Kasumi-1 (cell line): ENCODE measurements at regions not wholly inside any gene's neighbourhood (a gene's known extent, or its start where the extent isn't known, plus 50 kb on each side); places are given as distances from the start of the nearest gene placed in this dataset.

Experiments
- DNase-seq, 2 experiments: peaks; one replicate each; lab custom pipeline; 2025; lab: John Stamatoyannopoulos, UW

DNA sequence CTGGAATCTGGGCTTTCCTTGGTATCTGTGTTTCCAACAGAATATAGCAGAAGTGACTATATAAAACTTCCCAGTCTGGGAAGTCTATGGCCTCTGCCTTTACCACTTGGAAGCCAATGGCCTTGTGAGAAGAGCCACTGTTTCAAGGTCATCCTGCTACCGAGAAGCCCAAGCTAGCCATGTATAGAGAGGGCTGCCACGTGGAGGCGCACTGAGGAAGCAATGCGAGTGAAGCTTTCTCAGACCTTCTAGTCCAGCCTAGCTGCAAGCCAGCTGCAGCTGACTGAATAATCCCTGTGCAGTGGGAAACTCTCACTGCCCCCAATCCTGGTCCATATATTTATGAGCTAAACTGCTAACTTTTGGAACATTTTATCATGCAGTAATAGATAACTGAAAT is 661.8 kb upstream of the RIOK2 start:
- DNase-seq = no peak

DNA sequence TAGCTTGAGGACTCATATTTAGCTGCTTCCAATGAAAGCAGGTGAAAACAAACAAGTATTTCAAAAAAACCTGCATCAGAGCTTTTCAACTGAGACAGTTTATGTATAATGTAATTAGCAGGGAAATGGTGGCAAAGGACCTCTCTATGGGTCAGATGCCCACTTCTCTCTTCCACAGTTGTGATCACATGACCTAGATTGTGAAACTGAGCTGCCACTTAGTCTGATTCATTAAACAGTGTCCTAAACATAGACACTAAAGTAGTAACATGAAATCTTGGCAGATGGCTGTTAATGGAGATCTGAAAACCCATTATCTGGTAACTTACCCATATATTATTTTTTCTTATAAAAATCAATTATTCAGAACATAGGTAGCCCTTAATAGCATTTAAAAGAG is 663.6 kb upstream of the RIOK2 start:
- DNase-seq = no peak

DNA sequence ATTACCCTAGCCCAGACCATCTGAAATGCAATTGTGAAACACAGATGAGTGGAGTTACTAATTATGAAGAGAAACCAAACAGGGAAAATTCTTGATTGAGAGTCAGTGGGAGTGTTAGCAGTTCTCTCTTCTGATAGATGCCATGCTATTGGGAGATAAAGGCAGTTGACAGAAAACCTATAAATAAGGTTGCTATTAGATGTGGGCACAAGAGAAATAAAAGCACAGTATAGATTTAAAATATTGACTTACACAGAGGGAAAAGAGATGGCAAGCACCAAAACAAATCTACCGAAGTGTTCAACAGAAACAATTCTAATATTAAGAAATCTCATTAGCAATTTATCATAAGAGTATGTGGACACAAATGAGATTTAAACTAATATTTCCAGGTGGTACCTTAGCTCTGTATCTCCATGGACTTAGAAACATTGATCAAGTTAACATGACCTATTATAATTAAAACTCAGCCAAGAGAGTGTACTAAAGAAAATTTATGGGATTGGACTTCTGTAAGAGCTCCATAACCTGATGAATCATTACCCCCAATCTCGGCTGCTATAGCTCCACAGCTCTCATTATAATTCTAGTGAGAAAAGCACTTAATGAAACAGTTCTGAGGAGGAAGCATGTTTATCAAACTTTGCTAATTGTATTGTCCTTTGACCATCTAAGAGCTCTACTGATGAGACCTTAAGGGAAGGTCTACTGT is 665.0 kb upstream of the RIOK2 start:
- DNase-seq = no peak

DNA sequence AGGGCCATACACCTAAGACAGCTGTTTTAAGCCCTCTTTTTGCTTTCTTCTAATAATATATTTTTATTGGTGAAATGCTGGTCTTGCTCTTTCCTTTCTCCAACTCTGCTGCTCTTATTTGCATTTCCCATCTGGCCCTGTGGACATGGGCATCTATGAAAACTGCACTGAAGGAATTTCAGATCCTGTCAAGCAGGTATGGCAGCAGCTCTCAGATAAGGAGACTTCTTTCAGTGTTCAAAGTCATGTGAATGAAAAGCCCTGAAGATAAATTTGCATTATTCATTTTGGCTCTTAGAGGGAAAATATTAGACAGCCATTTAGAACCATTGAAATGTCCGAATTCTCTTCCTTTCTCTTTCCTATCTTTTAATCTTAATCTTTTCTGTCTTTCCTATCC is 668.0 kb upstream of the RIOK2 start:
- no peak for DNase-seq

DNA sequence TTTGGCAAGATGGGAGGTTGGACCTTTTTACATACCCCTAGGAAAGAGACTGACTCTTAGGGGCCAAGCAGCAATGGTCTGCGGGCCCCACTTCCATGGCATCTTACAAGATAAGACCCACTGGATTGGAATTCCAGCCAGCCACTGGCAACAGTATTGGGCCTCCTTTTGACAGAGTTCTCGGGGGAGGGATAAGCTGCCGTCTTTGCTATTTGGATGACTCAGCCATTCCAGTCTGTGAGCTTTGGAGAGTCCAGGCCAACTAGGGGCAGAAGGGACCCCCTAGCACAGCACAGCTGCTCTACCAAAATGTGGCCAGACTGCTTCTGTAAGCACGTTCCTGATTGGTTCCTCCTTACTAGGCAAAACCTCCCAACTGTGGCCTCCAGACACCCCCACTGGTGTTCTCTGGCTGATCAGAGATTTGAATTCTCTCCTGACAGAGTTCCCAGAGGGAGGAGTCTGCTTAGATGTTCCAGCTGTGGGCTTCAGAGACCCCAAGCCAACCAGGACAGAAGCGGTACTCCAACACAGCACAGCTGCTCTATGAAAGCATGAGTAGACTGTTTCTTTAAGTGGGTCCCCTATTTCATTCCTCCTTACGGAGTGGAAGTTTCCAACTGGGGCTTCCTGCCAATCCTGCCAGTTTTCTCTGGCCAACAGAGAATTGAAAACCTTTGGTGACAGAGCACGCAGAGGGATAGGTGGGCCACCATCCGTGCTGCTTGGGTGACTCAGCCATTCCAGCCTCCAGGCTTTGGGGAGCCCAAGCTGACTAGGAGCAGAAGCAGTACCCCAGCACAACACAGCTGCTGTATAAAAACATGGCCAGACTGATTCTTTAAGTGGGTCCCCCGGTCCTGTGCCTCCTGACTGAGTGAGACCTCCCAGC is 672.1 kb upstream of the RIOK2 start:
- DNase-seq = no peak

DNA sequence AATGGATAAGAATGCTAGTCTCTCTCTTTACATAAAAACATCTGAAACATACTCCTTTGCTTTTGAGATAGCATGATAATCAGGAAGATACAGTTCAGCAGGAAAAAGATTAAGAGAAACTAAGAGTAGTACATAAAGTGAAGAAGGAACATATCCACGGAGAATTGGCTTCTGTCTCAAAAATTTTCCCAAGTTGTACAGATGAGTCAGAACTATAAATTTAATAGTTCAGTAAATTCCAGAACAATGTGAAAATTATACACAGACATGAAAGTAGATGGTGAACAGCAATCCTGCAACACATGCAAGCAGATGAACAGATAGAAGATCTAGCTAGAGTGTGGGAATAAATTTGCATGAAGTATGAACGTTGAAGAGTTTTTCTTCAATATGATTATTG is 691.4 kb upstream of the RIOK2 start:
- no peak for DNase-seq

DNA sequence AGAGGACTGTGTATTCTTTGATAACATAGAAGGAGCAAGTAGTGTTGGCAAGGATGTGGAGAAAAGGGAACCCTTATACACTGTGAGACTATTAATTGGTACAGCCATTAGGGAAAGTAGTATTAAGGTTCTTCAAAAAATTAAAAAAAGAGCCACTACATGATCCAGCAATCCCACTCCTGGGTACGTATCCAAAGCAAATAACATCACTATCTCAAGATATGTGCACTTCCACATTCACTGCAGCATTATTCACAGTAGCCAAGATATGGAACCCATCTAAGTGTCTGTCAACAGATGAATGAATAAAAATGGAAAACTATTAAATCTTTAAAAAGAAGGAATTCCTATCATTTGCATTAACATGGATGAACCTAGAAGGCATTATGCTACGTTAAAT is 693.2 kb upstream of the RIOK2 start:
- no peak for DNase-seq

DNA sequence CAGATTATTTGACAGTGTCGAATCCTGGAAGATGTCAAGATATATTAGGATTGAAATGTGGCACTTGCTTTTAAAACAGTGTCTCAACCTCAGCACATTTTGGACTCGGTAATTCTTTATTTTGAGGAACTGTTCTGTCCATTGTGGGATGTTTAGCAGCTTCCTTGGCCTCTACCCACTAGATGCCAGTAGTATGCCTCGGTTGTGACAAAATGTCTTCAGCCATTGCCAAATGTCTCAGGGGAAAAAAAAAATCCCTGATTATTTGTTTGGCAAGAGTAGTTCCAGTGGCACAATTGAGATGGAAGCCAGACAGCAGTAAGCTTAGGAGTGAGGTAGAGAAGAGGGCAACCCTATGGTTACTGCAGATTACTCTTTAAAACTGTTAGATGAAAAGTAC is 694.5 kb upstream of the RIOK2 start:
- no peak for DNase-seq

DNA sequence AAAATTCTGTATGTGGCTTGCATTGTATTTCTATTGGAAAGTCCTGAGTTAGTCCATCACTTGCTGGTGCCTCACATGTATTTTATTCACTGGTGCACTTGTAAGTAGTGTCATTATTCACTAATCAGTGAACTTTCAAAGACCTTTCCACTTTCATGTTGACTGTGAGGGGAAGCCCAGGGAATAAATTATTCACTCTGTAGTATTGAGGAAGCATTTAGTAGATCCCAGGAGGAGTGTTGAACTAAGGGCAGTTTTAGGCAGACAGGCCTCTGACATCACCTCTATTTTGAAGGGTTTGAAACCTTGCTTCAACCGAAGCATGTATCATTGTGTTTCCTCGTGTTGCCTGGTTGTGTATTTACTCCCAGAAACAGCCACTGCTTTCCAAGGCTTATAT is 705.4 kb upstream of the RIOK2 start:
- no peak for DNase-seq

DNA sequence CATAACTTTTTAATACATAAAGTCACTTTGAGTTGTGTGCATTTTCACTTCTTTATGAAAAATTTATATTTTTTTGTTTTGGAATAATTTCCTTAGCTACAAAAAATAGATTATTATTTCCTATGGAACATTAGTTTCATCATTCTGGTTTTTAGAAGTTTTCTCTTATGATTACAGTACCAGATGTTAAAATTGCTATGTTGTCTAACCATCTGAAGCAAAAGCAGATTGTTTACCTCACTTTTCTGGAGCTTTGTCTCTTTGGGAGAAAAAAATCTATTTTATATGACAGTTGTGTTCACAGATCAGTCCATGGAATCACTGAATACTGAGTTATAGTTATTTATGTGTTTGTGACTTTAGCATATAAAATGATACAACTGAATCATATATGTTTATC is 708.9 kb upstream of the RIOK2 start:
- no peak for DNase-seq

DNA sequence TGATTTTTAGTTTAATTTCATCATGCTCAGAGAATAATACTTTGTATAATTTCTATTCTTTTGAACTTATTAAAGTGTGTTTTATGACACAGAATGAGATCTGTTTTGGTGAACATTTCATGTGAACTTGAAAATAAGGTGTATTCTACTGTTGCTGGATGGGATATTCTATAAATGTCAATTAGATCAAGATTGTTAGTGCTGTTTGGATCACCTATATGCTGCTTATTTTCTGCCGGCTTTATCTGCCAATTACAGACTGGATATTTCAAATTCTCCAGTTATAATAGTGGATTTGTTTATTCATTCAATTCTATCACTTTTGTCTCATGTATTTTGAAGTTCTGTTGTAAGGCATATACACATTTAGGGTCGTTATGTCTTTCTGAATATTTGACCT is 720.7 kb upstream of the RIOK2 start:
- DNase-seq = no peak

DNA sequence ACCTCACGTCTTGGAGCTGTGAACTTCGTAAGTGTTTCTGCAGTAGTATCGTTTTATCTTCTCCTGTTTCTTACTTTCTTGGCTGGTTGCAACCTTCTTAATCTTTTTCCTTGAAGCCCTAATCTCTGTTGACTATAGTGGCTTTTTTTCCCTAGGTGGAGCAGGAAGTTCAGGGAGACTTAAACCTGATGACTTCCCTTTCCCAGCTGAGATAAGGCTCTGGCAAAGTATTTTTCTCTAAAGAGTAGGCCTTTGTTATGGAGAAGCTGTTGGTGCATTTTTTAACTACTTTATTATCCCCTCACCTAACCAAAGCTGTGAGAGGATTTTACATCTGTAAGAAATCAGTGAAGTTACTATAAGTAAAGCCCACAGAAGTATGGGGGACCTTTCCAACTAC is 723.1 kb upstream of the RIOK2 start:
- DNase-seq = no peak

DNA sequence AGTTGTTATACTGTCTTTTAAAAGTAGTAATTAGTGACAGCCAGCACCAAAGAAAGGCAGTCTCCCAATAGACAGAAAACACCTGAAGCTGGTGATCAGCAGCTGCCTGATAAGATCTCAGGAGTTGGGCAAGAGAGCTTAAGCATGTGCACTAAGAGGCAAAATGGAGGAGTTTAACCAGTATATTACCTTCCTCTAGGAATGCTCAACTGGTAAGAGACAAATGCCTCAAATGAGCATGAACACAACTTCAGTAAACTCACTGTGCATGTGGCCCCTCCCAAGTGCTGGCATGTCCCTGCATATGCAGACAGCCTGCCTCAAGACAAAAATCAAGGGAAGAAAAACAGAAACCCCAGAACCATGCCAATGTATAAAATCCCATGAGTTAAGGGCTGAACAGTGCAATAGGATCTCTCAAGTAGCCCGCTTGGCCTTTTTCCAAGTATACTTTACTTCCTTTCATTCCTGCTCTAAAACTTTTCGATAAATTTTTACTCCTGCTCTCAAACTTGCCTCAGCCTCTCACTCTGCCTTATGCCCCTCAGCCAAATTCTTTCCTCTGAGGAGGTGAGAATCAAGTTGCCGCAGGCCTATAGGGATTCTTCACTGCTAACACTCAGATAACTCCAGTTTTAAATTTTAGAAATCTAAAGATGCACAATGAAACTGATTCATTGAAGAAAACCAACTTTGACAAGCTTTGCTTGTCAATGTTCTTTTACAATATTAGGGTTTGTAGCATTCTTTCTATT is 724.8 kb upstream of the RIOK2 start:
- DNase-seq = no peak

DNA sequence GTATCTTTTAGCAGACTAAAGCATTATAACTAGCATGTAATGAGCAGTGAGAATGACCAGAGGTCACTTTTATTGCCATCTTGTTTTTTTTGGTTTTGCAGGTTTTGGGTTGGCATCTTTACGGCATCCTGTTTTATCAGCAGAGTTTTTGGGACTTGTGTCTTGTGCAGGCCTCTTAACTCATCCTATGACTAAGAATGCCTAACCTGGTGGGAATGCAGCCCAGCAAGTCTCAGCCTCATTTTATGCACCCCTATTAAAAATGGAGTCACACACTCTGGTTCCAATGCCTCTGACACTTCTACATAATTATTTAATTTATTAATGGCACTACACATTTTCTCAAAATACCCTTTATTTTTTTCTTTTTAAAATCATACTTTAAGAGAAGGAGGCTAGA is 726.5 kb upstream of the RIOK2 start:
- DNase-seq = no peak

DNA sequence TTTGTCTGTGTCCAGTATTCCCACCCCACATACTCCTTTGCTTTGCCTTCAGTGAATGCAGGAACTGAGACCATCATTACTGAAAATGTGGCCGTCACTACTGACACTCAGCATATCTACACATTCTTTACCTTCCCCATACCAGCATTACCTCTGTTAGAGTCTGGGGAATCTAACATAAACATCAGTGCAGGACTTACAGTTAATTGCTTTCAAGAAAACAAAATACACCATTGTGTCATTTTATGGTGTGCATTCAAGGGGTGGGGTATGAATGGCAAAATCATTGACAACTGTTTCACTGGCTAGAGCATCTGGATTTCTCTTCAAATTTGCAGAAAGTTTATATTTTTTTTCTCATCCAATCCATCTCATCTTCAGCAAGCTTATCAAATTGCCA is 731.4 kb upstream of the RIOK2 start:
- DNase-seq = no peak

DNA sequence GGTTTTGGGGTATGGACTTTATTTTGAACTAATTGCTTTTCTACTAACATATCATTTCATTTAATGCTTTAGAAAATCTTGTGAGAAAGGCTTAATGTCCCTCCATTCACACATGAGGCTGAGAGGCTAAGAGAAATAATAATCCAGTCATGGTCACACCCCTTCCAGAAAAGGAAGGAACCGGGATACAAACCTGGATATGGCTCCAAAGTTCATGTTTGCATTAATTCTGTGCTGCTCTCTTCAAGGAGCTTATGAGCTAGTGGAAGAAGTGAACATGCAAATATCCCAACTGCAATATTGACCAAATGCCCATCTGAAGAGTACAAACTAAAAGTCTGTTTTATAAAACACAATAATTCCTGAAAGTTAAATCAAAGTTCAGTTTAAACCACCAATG is 732.1 kb upstream of the RIOK2 start:
- DNase-seq = no peak

DNA sequence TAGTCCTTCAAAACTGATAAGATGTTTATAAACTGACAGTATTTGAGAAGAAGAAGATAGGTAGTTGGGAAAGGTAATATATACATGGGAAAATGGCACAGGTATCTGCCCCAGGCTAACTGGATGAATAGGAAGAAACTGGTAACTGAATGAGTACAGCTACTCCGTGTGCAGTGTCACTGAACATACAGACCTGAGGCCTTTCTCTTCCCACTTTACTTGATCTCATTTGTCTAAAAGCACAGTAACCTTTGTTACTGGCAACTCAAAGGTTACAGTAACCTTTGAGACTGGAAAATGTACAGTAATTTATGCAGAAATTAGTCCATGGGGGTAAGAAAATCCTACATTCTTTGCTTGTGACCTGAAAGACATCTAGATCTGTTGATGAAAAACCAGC is 735.0 kb upstream of the RIOK2 start:
- no peak for DNase-seq

DNA sequence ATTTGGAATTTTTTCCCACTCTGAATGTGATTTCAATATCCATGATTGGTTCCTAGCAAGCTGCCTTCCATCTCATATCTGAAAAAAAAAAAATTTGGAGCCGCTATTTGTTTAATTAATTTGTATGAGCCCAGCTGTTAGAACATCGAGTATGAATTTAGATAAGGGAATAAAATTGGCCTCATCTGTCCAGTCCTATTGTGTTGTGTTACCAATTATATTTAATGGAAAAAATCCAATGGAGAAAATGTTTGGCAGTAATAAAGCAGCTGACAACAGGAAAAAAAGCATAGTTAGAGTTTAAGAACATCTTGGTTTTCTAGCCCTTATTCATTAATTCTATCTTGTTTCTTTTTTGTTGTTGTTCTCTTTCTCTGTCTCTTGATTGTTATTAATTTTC is 735.6 kb upstream of the RIOK2 start:
- DNase-seq = no peak

DNA sequence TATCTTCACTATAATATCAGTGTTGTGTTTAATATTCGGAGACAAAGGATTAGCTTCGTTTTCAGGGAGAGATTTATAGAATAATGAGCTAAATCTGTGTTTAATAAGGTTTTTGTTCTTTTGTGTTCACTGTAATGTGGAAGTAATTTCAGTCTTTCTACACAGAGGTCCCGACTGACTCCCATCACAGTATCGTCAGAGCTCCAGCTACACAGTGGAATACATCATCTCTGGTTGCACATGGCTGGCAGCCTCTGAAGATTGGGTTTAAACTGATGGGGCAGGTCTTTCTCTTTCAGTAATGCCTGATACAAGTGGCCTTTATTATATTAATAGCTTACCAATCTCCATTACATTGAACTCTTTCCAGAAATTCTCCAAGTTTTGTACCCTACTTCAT is 736.7 kb upstream of the RIOK2 start:
- no peak for DNase-seq

DNA sequence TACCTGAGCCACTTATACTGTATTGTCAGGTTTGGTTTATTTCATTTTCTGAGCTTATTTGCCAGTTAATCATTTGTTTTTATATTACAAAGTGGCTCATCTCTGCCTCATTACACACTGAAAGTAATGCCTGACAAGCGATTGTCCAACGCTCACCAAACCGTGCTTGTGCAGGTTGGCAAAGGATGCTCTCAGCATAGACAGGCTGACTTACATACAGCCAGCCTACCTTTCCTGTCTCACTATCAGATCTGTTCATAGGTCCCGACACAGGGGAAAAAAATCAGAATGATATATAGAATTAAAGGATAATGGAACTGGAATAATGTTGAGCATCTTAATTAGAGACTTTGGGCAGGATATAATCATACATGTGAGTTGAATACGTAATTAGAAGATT is 739.7 kb upstream of the RIOK2 start:
- no peak for DNase-seq

DNA sequence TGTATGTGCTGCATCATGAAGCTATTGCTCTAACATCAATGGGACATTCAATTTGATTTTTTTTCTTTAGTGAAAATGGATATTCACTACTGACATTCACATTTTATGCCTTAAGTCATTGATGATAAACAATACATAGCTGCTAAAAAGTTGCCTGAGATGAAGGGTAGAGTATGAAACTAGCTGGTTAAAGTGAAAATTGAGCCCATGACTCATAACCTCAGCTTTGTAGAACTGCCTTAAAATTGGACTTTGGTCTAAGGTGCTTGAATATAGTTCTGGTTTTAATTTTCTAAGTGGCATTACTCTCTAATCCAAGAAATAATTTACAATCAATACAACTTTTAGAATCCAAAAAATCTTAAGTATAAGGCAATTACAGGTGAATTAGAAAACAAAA is 740.4 kb upstream of the RIOK2 start:
- DNase-seq = no peak

DNA sequence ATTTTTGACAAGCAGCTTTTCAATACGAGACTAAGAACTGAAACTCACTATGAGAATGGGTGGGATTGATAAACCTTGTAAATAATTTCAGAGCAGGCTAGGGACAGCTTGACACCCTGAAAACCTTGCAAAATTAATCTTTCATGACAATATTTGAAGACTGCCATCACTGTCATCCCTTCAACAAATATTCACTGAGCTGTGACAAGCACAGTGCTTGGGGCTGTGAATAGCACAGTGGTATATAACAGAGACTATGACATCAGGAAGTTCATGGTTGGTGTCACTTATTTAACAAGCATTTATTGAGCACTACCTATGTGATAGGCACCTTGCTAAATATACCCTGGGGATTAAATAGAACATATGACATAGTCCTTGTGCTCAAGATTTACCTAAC is 741.0 kb upstream of the RIOK2 start:
- DNase-seq = no peak

DNA sequence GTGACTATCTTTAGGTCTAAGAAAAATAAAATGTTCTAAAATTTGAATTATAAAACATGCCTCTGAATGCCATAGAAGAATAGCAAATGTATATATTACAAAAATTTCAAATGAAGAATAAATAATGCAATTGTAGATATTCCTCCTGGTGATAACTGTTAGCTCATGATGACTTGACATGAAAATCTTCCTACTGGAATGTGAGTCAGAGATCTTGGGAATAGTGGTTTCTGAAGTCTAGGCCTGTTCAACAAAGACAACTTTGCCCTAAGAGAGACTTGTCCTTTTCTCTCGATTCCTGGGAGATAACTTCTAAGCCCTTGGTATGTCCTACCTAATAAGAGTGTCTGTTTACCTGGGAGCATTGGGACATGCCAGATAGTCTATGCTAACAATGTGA is 746.3 kb upstream of the RIOK2 start:
- DNase-seq = no peak
